GM12892 (cell line): ENCODE measurements at regions not wholly inside any gene's neighbourhood (a gene's known extent, or its start where the extent isn't known, plus 50 kb on each side); places are given as distances from the start of the nearest gene placed in this dataset.

Source experiments
- POLR2A ChIP-seq: IDR thresholded peaks from 2 replicates; pipeline ENCODE4 v1.6.1; 2011; ENCODE audit warnings: low read depth, low read length, control low read depth
- POLR2AphosphoS5 ChIP-seq: IDR thresholded peaks from 2 replicates; pipeline ENCODE4 v1.6.1; 2011; ENCODE audit warnings: low read depth, low read length, control low read depth

GRCh38 chr1:14138687-14139086 is 438.7 kb downstream of the PRDM2 start:
- TF ChIP-seq POLR2A (no peak), POLR2AphosphoS5 (no peak)
